22Rv1 (cell line): ENCODE measurements at regions not wholly inside any gene's neighbourhood (a gene's known extent, or its start where the extent isn't known, plus 50 kb on each side); places are given as distances from the start of the nearest gene placed in this dataset.
"Not testable (repeated sequence)": the region's sequence is repeated elsewhere in the genome, so short reads cannot be mapped to it uniquely, and the experiment has no call there.

Source experiments
- ZFX ChIP-seq: fragments of 450-650 bp; IDR thresholded peaks from 2 replicates; pipeline ENCODE4 v1.6.1; 2017; ENCODE audit warnings: antibody characterized with exemption, borderline replicate concordance
- TF ChIP-seq, protein P1 (sequence below): fragments of 450-650 bp; IDR thresholded peaks from 2 replicates; pipeline ENCODE4 v1.5.1; 2017; ENCODE audit warnings: mild to moderate bottlenecking

- TF ChIP-seq, protein P1, sequence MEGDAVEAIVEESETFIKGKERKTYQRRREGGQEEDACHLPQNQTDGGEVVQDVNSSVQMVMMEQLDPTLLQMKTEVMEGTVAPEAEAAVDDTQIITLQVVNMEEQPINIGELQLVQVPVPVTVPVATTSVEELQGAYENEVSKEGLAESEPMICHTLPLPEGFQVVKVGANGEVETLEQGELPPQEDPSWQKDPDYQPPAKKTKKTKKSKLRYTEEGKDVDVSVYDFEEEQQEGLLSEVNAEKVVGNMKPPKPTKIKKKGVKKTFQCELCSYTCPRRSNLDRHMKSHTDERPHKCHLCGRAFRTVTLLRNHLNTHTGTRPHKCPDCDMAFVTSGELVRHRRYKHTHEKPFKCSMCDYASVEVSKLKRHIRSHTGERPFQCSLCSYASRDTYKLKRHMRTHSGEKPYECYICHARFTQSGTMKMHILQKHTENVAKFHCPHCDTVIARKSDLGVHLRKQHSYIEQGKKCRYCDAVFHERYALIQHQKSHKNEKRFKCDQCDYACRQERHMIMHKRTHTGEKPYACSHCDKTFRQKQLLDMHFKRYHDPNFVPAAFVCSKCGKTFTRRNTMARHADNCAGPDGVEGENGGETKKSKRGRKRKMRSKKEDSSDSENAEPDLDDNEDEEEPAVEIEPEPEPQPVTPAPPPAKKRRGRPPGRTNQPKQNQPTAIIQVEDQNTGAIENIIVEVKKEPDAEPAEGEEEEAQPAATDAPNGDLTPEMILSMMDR: not testable (repeated sequence)
- not testable (repeated sequence) for TF ChIP-seq ZFX
Measured at GRCh38 chr2:16721529-16721928, 55.9 kb upstream of the CYRIA start.
